ENCODE measurements at regions not wholly inside any gene's neighbourhood (a gene's known extent, or its start where the extent isn't known, plus 50 kb on each side); places are given as distances from the start of the nearest gene placed in this dataset.

DNA sequence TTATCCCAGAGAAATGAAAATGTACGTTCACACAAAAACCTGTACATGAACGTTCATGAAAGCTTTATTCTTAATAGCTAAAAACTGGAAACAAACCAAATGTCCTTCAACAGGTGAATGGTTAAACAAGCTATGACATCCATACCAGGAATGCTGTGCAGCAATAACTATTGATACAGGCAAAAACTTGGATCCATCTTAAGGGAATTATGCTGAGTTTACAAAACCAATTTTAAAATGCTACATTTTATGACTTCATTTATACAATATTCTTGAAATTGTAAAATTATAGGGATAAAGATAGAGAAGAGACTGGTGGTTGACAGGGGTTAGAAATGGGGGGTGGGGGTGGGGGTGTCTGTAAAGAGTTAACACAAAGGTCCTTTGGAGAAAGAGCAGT, 280.3 kb downstream of the TGFB2 start:
- TF ChIP-seq CTCF (IDR thresholded peaks at IDR 0.05 in 2 of 3, conservative IDR thresholded peaks at IDR 0.05 in 1 of 3; ENCODE audit: control insufficient read depth in 2 of 3, extremely low read depth in 1 of 3, insufficient read depth in 1 of 3, low read depth in 3 of 3, low read length in 3 of 3), result no peak
- TF ChIP-seq ZSCAN29 (IDR thresholded peaks at IDR 0.05), result no peak
- TF ChIP-seq PRDM15 (CRISPR knock-in tag; IDR thresholded peaks at IDR 0.05), result no peak
- TF ChIP-seq CREB1 (IDR thresholded peaks at IDR 0.05; ENCODE audit: low read depth), result no peak
- TF ChIP-seq EGR1 (IDR thresholded peaks at IDR 0.05; ENCODE audit: borderline replicate concordance in 1 of 2, low read depth in 2 of 2, low read length in 2 of 2), result no peak
- TF ChIP-seq, protein P1, sequence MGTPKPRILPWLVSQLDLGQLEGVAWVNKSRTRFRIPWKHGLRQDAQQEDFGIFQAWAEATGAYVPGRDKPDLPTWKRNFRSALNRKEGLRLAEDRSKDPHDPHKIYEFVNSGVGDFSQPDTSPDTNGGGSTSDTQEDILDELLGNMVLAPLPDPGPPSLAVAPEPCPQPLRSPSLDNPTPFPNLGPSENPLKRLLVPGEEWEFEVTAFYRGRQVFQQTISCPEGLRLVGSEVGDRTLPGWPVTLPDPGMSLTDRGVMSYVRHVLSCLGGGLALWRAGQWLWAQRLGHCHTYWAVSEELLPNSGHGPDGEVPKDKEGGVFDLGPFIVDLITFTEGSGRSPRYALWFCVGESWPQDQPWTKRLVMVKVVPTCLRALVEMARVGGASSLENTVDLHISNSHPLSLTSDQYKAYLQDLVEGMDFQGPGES (IDR thresholded peaks at IDR 0.05), result no peak
- no peak for TF ChIP-seq HDAC2 (IDR thresholded peaks at IDR 0.05)

All from GM12878 (cell line).